Endodermal cell (in vitro differentiated cells): ENCODE measurements at regions not wholly inside any gene's neighbourhood (a gene's known extent, or its start where the extent isn't known, plus 50 kb on each side); places are given as distances from the start of the nearest gene placed in this dataset.

Source experiments
- DNase-seq: peaks from one replicate; pipeline ENCODE4 v3.0.0-alpha.2; 2017
- H3K27ac ChIP-seq: 2 replicates; pipeline ENCODE4 v1.5.1; 2013; ENCODE audit warnings: mild to moderate bottlenecking, low read depth, low read length, moderate library complexity
- H3K27me3 ChIP-seq: 2 replicates; pipeline ENCODE4 v1.6.1; 2013; ENCODE audit warnings: mild to moderate bottlenecking, low read length, moderate library complexity; ENCODE audit not compliant: insufficient read depth, control insufficient read depth, poor library complexity, severe bottlenecking
- H3K36me3 ChIP-seq: 2 replicates; pipeline ENCODE4 v1.7.0; 2013; ENCODE audit warnings: mild to moderate bottlenecking, low read length, moderate library complexity; ENCODE audit not compliant: control insufficient read depth, insufficient read depth
- H3K4me1 ChIP-seq: one replicate; pipeline ENCODE4 v1.7.0; 2013; ENCODE audit warnings: low read length; ENCODE audit not compliant: control insufficient read depth, insufficient read depth
- H3K4me3 ChIP-seq: 2 replicates; pipeline ENCODE4 v1.5.1; 2013; ENCODE audit warnings: mild to moderate bottlenecking, low read length, moderate library complexity
- H3K9ac ChIP-seq: 2 replicates; pipeline ENCODE4 v1.6.1; 2013; ENCODE audit warnings: mild to moderate bottlenecking, low read length, moderate library complexity; ENCODE audit not compliant: poor library complexity, severe bottlenecking; ENCODE audit errors: extremely low read depth
- H3K9me3 ChIP-seq: 2 replicates; pipeline ENCODE4 v1.6.1; 2013; ENCODE audit warnings: mild to moderate bottlenecking, low read length, moderate library complexity; ENCODE audit not compliant: control insufficient read depth
- H3K27ac Mint-ChIP-seq: 2 replicates; pipeline ENCODE4 v1.8.0; 2020; ENCODE audit warnings: mixed read lengths
- H3K27me3 Mint-ChIP-seq: 2 replicates; pipeline ENCODE4 v1.8.0; 2021; ENCODE audit warnings: mild to moderate bottlenecking, mixed read lengths; ENCODE audit not compliant: insufficient read depth
- H3K36me3 Mint-ChIP-seq: 2 replicates; pipeline ENCODE4 v1.8.0; 2020; ENCODE audit warnings: low read depth, mixed read lengths
- H3K4me1 Mint-ChIP-seq: 2 replicates; pipeline ENCODE4 v1.8.0; 2020; ENCODE audit warnings: mixed read lengths
- H3K4me3 Mint-ChIP-seq: 2 replicates; pipeline ENCODE4 v1.8.0; 2020; ENCODE audit warnings: mild to moderate bottlenecking, moderate library complexity, mixed read lengths
- H3K9me3 Mint-ChIP-seq: 2 replicates; pipeline ENCODE4 v1.8.0; 2020; ENCODE audit warnings: mild to moderate bottlenecking, mixed read lengths
- CTCF ChIP-seq: fragments of 200-600 bp; sonication (generic); conservative IDR thresholded peaks from 2 replicates; pipeline ENCODE4 v1.5.0; 2021; ENCODE audit warnings: antibody characterized with exemption, mild to moderate bottlenecking
- WGBS, 2 experiments: methylation state at CpG; one replicate each; pipeline versions ENCODE4 v1.1.5 to v1.1.7; 2013; ENCODE audit warnings: missing lambda C conversion rate in 2 of 2, mixed read lengths in 1 of 2; ENCODE audit not compliant: insufficient coverage in 1 of 2, insufficient read length in 1 of 2; 5-methylcytosine and 5-hydroxymethylcytosine counted together

GRCh38 chr2:16359961-16360360, 305.7 kb downstream of the CYRIA start:
- 83 to 90% methylated on average over 1 of the region's 1 CpG for WGBS, 2 experiments
- no peaks in the 10 kb centered on the region for H3K27me3 ChIP-seq
- no peaks in the 10 kb centered on the region for H3K36me3 Mint-ChIP-seq
- H3K9ac ChIP-seq: no peak overlapping the region
- H3K4me3 ChIP-seq: no peak overlapping the region
- H3K4me1 ChIP-seq: no peaks in the 10 kb centered on the region
- no peak overlapping the region for H3K4me3 Mint-ChIP-seq
- no peak for DNase-seq
- H3K4me1 Mint-ChIP-seq: no peaks in the 10 kb centered on the region
- no peak overlapping the region for H3K27ac Mint-ChIP-seq
- H3K9me3 Mint-ChIP-seq: peaks cover 10% of the 10 kb centered on the region
- H3K9me3 ChIP-seq: peaks cover 6% of the 10 kb centered on the region
- H3K27me3 Mint-ChIP-seq: no peaks in the 10 kb centered on the region
- no peak for TF ChIP-seq CTCF
- no peaks in the 10 kb centered on the region for H3K36me3 ChIP-seq
- H3K27ac ChIP-seq: no peak overlapping the region

- TF ChIP-seq CTCF: no peak
- H3K27ac ChIP-seq: no peak overlapping the region
- DNase-seq: no peak
- peaks cover 23% of the 10 kb centered on the region for H3K9me3 Mint-ChIP-seq
- H3K27me3 ChIP-seq: no peaks in the 10 kb centered on the region
- no peaks in the 10 kb centered on the region for H3K36me3 ChIP-seq
- 100% methylated on average over 1 of the region's 1 CpG for WGBS, 2 experiments
- H3K27ac Mint-ChIP-seq: no peak overlapping the region
- H3K9ac ChIP-seq: no peak overlapping the region
- H3K9me3 ChIP-seq: peaks cover 14% of the 10 kb centered on the region
- H3K36me3 Mint-ChIP-seq: no peaks in the 10 kb centered on the region
- no peaks in the 10 kb centered on the region for H3K4me1 ChIP-seq
- no peak overlapping the region for H3K4me3 Mint-ChIP-seq
- no peaks in the 10 kb centered on the region for H3K4me1 Mint-ChIP-seq
- H3K27me3 Mint-ChIP-seq: no peaks in the 10 kb centered on the region
- no peak overlapping the region for H3K4me3 ChIP-seq
These were observed 308.4 kb downstream of the CYRIA start for GRCh38 chr2:16357188-16357587.

GRCh38 chr2:16351541-16351940, 314.1 kb downstream of the CYRIA start:
- no peak for DNase-seq
- WGBS, 2 experiments: 93% methylated on average over 2 of the region's 2 CpGs; no CpG with 5 or more reads in 1 of the 2 experiments
- H3K27ac ChIP-seq: no peak overlapping the region
- H3K9ac ChIP-seq: no peak overlapping the region
- Mint-ChIP-seq H3K4me1 (no peaks in the 10 kb centered on the region), H3K36me3 (no peaks in the 10 kb centered on the region), H3K4me3 (no peak overlapping the region), H3K9me3 (peaks cover 35% of the 10 kb centered on the region), H3K27me3 (no peaks in the 10 kb centered on the region), H3K27ac (no peak overlapping the region)
- no peak for TF ChIP-seq CTCF
- no peaks in the 10 kb centered on the region for H3K36me3 ChIP-seq
- H3K9me3 ChIP-seq: peaks cover 27% of the 10 kb centered on the region
- no peaks in the 10 kb centered on the region for H3K4me1 ChIP-seq
- H3K27me3 ChIP-seq: no peaks in the 10 kb centered on the region
- no peak overlapping the region for H3K4me3 ChIP-seq
